Kidney epithelial cell (primary cell): ENCODE measurements at regions not wholly inside any gene's neighbourhood (a gene's known extent, or its start where the extent isn't known, plus 50 kb on each side); places are given as distances from the start of the nearest gene placed in this dataset.

ENCODE experiments used
- DNase-seq: peaks from one replicate; pipeline ENCODE4 v3.0.0-alpha.2; 2010; ENCODE audit warnings: low read depth
- H3K27me3 ChIP-seq: 2 replicates; pipeline ENCODE4 v1.6.0; 2011; ENCODE audit warnings: low read length; ENCODE audit not compliant: control insufficient read depth, insufficient read depth
- H3K36me3 ChIP-seq: 2 replicates; pipeline ENCODE4 v1.5.1; 2011; ENCODE audit warnings: low read length; ENCODE audit not compliant: control insufficient read depth, insufficient read depth
- H3K4me3 ChIP-seq: 2 replicates; pipeline ENCODE4 v1.5.1; 2011; ENCODE audit warnings: low read depth, mild to moderate bottlenecking, control low read depth, low read length
- CTCF ChIP-seq: IDR thresholded peaks from 2 replicates; pipeline ENCODE4 v1.5.1; 2011; ENCODE audit warnings: mild to moderate bottlenecking, moderate library complexity, low read length, control low read depth, inconsistent platforms; ENCODE audit not compliant: insufficient read depth, poor library complexity, severe bottlenecking

DNA sequence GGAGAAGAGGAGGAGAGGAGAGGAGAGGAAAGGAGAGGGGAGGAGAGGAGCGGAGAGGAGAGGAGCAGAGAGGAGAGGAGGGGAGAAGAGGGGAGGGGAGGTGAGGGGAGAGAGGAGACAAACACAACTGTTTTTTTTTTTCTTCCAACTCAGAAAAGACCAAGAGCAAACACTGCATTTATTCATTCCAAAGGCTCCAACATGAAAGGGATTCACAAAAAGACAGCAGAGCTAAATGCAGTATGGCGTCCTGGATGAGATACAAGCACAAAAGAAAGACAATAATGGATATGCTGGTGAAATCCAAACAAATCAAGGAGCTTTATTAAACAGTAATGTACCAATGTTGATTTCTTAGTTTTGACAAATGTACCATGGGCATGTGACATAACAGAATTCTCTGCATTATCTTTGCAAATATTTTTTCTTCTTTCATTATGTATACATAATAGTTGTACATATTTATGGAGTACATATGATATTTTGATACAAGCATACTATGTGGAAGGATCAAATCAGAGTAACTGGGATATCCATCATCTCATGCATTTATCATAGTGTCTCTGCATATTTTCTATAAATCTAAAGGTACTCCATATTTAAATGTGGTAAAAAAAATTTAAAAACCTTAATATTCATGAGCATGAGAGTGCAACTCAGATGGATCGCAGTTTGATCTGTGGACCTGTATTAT is 204.6 kb downstream of the CBLN4 start:
- H3K27me3 ChIP-seq = no peaks in the 10 kb centered on the region
- H3K4me3 ChIP-seq = no peak overlapping the region
- no peaks in the 10 kb centered on the region for H3K36me3 ChIP-seq
- no peak for TF ChIP-seq CTCF
- no peak for DNase-seq

DNA sequence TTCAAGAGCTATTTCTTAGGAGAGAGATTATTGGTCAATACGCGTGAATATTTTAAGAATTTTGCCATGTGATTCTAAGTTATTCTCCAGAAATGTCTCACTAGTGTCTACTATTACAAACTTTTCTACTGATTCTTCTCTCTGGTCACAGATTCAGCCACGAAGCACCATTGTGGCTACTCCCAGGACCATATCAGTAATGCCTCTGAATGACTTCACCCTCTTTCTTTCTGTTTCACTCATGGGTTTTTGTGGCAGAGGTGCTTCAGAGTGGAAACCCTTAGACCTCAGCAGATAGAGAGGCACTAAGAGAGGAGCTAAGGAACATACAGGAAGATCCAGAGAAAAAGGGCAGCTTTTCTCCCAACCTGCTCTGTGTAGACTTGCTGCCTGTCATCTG is 211.3 kb downstream of the CBLN4 start:
- H3K36me3 ChIP-seq = no peaks in the 10 kb centered on the region
- TF ChIP-seq CTCF = no peak
- DNase-seq = no peak
- H3K27me3 ChIP-seq = no peaks in the 10 kb centered on the region
- no peak overlapping the region for H3K4me3 ChIP-seq

GRCh38 chr20:55792049-55792448 is 213.3 kb downstream of the CBLN4 start:
- Histone ChIP-seq H3K27me3 (no peaks in the 10 kb centered on the region), H3K36me3 (no peaks in the 10 kb centered on the region), H3K4me3 (no peak overlapping the region)
- TF ChIP-seq CTCF = no peak
- no peak for DNase-seq

DNA sequence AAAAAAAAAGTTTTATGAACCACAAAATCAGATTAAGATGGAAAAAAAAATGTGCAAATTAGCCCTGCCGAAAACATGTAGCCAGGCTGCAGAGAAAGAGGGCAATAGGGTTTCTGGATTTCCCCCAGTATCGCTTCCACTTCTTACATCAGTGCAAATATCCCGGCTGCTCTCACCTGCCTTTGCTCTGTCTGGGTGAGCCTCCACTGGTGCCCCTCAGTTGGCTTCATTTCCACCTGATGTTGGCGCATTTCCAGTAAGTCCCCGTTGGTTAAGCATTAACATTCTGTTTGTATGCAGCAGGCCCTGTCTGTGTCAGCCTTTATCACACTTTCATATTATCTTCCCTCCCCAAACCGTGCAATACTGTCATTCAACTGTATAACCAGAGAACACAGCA is 215.1 kb downstream of the CBLN4 start:
- Histone ChIP-seq H3K27me3 (no peaks in the 10 kb centered on the region), H3K4me3 (no peak overlapping the region), H3K36me3 (no peaks in the 10 kb centered on the region)
- DNase-seq = no peak
- no peak for TF ChIP-seq CTCF

GRCh38 chr20:55784036-55784435 is 221.3 kb downstream of the CBLN4 start:
- H3K4me3 ChIP-seq = no peak overlapping the region
- no peak for DNase-seq
- TF ChIP-seq CTCF = no peak
- no peaks in the 10 kb centered on the region for H3K27me3 ChIP-seq
- no peaks in the 10 kb centered on the region for H3K36me3 ChIP-seq

- Histone ChIP-seq H3K4me3 (no peak overlapping the region), H3K36me3 (no peaks in the 10 kb centered on the region), H3K27me3 (no peaks in the 10 kb centered on the region)
- no peak for DNase-seq
- no peak for TF ChIP-seq CTCF
Measured at GRCh38 chr20:55783381-55783780, 221.9 kb downstream of the CBLN4 start.
